Suppressor macrophage treated with lipopolysaccharide for 1 hour (primary cell): ENCODE measurements at regions not wholly inside any gene's neighbourhood (a gene's known extent, or its start where the extent isn't known, plus 50 kb on each side); places are given as distances from the start of the nearest gene placed in this dataset.
A peak's percentile ranks its signal among the peaks of the same experiment; 100 is the strongest.

ENCODE experiments used
- DNase-seq, 3 donors: peaks; one replicate each; pipeline ENCODE4 v3.0.0-alpha.2; 2020 to 2022

- DNase-seq = peak; percentile 47 to 60 (median 56)
Measured at GRCh38 chr20:51091406-51092195, 68.7 kb upstream of the KCNG1 start.

GRCh38 chr20:51089840-51090239 is 66.9 kb upstream of the KCNG1 start:
- no peak for DNase-seq

GRCh38 chr20:51089272-51089781 is 66.4 kb upstream of the KCNG1 start:
- DNase-seq = no peak

- no peak for DNase-seq
Measured at GRCh38 chr20:51087266-51087665, 64.4 kb upstream of the KCNG1 start.

GRCh38 chr20:51085769-51086168 is 62.9 kb upstream of the KCNG1 start:
- DNase-seq = no peak

- no peak for DNase-seq
Measured at GRCh38 chr20:51084593-51085377, 61.9 kb upstream of the KCNG1 start.

- DNase-seq = no peak
Measured at GRCh38 chr20:51083447-51083846, 60.5 kb upstream of the KCNG1 start.

GRCh38 chr20:51082988-51083387 is 60.1 kb upstream of the KCNG1 start:
- DNase-seq = no peak

- no peak for DNase-seq
Measured at GRCh38 chr20:51080516-51080915, 57.6 kb upstream of the KCNG1 start.

GRCh38 chr20:51079488-51079887 is 56.6 kb upstream of the KCNG1 start:
- DNase-seq = no peak

GRCh38 chr20:51077686-51078060 is 54.8 kb upstream of the KCNG1 start:
- no peak for DNase-seq

- DNase-seq = no peak
Measured at GRCh38 chr20:51076786-51077685, 54.1 kb upstream of the KCNG1 start.

GRCh38 chr20:51074062-51074461 is 51.2 kb upstream of the KCNG1 start:
- no peak for DNase-seq
